Neural cell (in vitro differentiated cells): ENCODE measurements at regions not wholly inside any gene's neighbourhood (a gene's known extent, or its start where the extent isn't known, plus 50 kb on each side); places are given as distances from the start of the nearest gene placed in this dataset.

ENCODE experiments used
- H2AFZ ChIP-seq: fragments of 200-600, 300-800 bp; sonication (generic), shearing (Covaris generic); 2 replicates; pipeline ENCODE4 v1.6.0; 2014; ENCODE audit warnings: low read depth, mild to moderate bottlenecking, antibody characterized with exemption, low read length, moderate library complexity
- H3F3A ChIP-seq: fragments of 200-600 bp; shearing (Covaris generic); 2 replicates; pipeline ENCODE4 v1.6.1; 2016; ENCODE audit warnings: mild to moderate bottlenecking, moderate library complexity, mixed read lengths, antibody characterized with exemption, low read length; ENCODE audit not compliant: insufficient read depth, poor library complexity, severe bottlenecking
- H3K27ac ChIP-seq: fragments of 200-600, 300-800 bp; sonication (generic), shearing (Covaris generic); 2 replicates; pipeline ENCODE4 v1.5.1; 2014; ENCODE audit warnings: mild to moderate bottlenecking, low read length, moderate library complexity
- H3K27me3 ChIP-seq: fragments of 300-800, 200-600 bp; sonication (generic), shearing (Covaris generic); 2 replicates; pipeline ENCODE4 v1.6.0; 2014; ENCODE audit warnings: mild to moderate bottlenecking, low read depth, low read length, moderate library complexity; ENCODE audit not compliant: insufficient read depth
- H3K36me3 ChIP-seq: fragments of 300-800, 200-600 bp; sonication (generic), shearing (Covaris generic); 2 replicates; pipeline ENCODE4 v1.5.1; 2014; ENCODE audit warnings: mild to moderate bottlenecking, antibody characterized with exemption, low read length, moderate library complexity; ENCODE audit not compliant: insufficient read depth
- H3K4me2 ChIP-seq: fragments of 300-800, 200-600 bp; sonication (generic), shearing (Covaris generic); 2 replicates; pipeline ENCODE4 v1.6.0; 2014; ENCODE audit warnings: mild to moderate bottlenecking, low read length
- H3K4me3 ChIP-seq: fragments of 300-800, 200-600 bp; sonication (generic), shearing (Covaris generic); 2 replicates; pipeline ENCODE4 v1.5.1; 2014; ENCODE audit warnings: mild to moderate bottlenecking, low read length, moderate library complexity
- H3K79me2 ChIP-seq: fragments of 200-600 bp; shearing (Covaris generic); replicated peaks from 2 replicates; pipeline ENCODE4 v1.6.0; 2014; ENCODE audit warnings: mild to moderate bottlenecking, low read length, moderate library complexity; ENCODE audit not compliant: insufficient read depth
- H3K9ac ChIP-seq: fragments of 300-800, 200-600 bp; sonication (generic), shearing (Covaris generic); 2 replicates; pipeline ENCODE4 v1.6.1; 2016; ENCODE audit warnings: mild to moderate bottlenecking, low read length, mixed read lengths
- H3K9me2 ChIP-seq: fragments of 200-600 bp; shearing (Covaris generic); 2 replicates; pipeline ENCODE4 v1.6.1; 2016; ENCODE audit warnings: mild to moderate bottlenecking, low read length, mixed read lengths; ENCODE audit not compliant: insufficient read depth
- H3K9me3 ChIP-seq: fragments of 200-600, 300-800 bp; sonication (generic), shearing (Covaris generic); 2 replicates; pipeline ENCODE4 v1.6.1; 2016; ENCODE audit warnings: mild to moderate bottlenecking, mixed run types, low read length, moderate library complexity, mixed read lengths
- H4K20me1 ChIP-seq: fragments of 200-600 bp; shearing (Covaris generic); 2 replicates; pipeline ENCODE4 v1.6.1; 2016; ENCODE audit warnings: mild to moderate bottlenecking, mixed run types; ENCODE audit not compliant: insufficient read depth
- EP300 ChIP-seq: fragments of 450-650 bp; conservative IDR thresholded peaks from 2 replicates; pipeline ENCODE4 v1.6.1; 2014; ENCODE audit warnings: antibody characterized with exemption, mild to moderate bottlenecking, moderate library complexity; ENCODE audit not compliant: poor library complexity, severe bottlenecking
- EZH2 ChIP-seq: fragments of 200-600, 300-800 bp; shearing (Covaris generic), sonication (generic); IDR thresholded peaks from 2 replicates; pipeline ENCODE4 v1.6.1; 2014; ENCODE audit warnings: antibody characterized with exemption, low read length, borderline replicate concordance, mild to moderate bottlenecking; ENCODE audit not compliant: insufficient read depth, poor library complexity, severe bottlenecking
- MXI1 ChIP-seq: fragments of 450-650 bp; conservative IDR thresholded peaks from 2 replicates; pipeline ENCODE4 v1.6.1; 2014; ENCODE audit warnings: antibody characterized with exemption, mild to moderate bottlenecking; ENCODE audit not compliant: poor library complexity, severe bottlenecking
- POLR2AphosphoS5 ChIP-seq: IDR thresholded peaks from 2 replicates; pipeline ENCODE4 v1.6.1; 2012
- RAD21 ChIP-seq: fragments of 450-650 bp; conservative IDR thresholded peaks from 2 replicates; pipeline ENCODE4 v1.6.1; 2014; ENCODE audit warnings: antibody characterized with exemption, mild to moderate bottlenecking, moderate library complexity
- SMC3 ChIP-seq: fragments of 450-650 bp; conservative IDR thresholded peaks from 2 replicates; pipeline ENCODE4 v1.6.1; 2014; ENCODE audit warnings: antibody characterized with exemption, mild to moderate bottlenecking, moderate library complexity; ENCODE audit not compliant: poor library complexity
- TAF1 ChIP-seq: IDR thresholded peaks from 2 replicates; pipeline ENCODE4 v1.6.1; 2012; ENCODE audit warnings: low read depth
- TF ChIP-seq, protein P1 (sequence below): IDR thresholded peaks from 2 replicates; pipeline ENCODE4 v1.6.1; 2012; ENCODE audit warnings: borderline replicate concordance
- TF ChIP-seq, protein P2 (sequence below): fragments of 450-650 bp; IDR thresholded peaks from 2 replicates; pipeline ENCODE4 v1.5.1; 2014; ENCODE audit warnings: antibody characterized with exemption, mild to moderate bottlenecking, moderate library complexity; ENCODE audit not compliant: poor library complexity, severe bottlenecking

DNA sequence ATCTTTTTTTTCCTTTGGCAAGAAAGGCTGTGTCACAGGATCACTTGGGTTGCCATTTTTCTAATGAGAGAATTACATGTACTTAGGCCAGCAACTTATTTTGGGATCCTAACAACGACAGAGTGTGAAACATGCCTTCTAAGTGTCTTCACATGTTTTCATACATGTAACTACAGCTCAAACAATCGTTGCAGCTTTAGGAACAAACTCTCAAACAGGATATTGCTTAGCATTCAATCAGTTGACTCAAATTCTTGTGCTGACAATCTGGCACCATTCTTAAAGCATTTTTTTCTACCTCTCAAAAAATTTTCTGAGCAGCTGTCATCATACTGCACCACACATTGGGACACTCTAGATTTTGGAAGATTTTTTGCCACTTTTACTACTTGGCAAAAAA, 435.5 kb downstream of the HINT1 start:
- no peaks in the 10 kb centered on the region for H3K36me3 ChIP-seq
- H3K27ac ChIP-seq, result no peak overlapping the region
- H3K27me3 ChIP-seq, result no peaks in the 10 kb centered on the region
- no peak overlapping the region for H3K4me3 ChIP-seq
- H3F3A ChIP-seq, result no peaks in the 10 kb centered on the region
- H3K9me3 ChIP-seq, result no peaks in the 10 kb centered on the region
- TF ChIP-seq, protein P1, sequence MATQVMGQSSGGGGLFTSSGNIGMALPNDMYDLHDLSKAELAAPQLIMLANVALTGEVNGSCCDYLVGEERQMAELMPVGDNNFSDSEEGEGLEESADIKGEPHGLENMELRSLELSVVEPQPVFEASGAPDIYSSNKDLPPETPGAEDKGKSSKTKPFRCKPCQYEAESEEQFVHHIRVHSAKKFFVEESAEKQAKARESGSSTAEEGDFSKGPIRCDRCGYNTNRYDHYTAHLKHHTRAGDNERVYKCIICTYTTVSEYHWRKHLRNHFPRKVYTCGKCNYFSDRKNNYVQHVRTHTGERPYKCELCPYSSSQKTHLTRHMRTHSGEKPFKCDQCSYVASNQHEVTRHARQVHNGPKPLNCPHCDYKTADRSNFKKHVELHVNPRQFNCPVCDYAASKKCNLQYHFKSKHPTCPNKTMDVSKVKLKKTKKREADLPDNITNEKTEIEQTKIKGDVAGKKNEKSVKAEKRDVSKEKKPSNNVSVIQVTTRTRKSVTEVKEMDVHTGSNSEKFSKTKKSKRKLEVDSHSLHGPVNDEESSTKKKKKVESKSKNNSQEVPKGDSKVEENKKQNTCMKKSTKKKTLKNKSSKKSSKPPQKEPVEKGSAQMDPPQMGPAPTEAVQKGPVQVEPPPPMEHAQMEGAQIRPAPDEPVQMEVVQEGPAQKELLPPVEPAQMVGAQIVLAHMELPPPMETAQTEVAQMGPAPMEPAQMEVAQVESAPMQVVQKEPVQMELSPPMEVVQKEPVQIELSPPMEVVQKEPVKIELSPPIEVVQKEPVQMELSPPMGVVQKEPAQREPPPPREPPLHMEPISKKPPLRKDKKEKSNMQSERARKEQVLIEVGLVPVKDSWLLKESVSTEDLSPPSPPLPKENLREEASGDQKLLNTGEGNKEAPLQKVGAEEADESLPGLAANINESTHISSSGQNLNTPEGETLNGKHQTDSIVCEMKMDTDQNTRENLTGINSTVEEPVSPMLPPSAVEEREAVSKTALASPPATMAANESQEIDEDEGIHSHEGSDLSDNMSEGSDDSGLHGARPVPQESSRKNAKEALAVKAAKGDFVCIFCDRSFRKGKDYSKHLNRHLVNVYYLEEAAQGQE, result no peak
- TF ChIP-seq EZH2 (no peak), TAF1 (no peak), SMC3 (no peak), POLR2AphosphoS5 (no peak), MXI1 (no peak), RAD21 (no peak), EP300 (no peak)
- TF ChIP-seq, protein P2, sequence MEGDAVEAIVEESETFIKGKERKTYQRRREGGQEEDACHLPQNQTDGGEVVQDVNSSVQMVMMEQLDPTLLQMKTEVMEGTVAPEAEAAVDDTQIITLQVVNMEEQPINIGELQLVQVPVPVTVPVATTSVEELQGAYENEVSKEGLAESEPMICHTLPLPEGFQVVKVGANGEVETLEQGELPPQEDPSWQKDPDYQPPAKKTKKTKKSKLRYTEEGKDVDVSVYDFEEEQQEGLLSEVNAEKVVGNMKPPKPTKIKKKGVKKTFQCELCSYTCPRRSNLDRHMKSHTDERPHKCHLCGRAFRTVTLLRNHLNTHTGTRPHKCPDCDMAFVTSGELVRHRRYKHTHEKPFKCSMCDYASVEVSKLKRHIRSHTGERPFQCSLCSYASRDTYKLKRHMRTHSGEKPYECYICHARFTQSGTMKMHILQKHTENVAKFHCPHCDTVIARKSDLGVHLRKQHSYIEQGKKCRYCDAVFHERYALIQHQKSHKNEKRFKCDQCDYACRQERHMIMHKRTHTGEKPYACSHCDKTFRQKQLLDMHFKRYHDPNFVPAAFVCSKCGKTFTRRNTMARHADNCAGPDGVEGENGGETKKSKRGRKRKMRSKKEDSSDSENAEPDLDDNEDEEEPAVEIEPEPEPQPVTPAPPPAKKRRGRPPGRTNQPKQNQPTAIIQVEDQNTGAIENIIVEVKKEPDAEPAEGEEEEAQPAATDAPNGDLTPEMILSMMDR, result no peak
- H3K4me2 ChIP-seq, result no peak overlapping the region
- no peaks in the 10 kb centered on the region for H3K79me2 ChIP-seq
- H3K9me2 ChIP-seq, result no peaks in the 10 kb centered on the region
- H4K20me1 ChIP-seq, result no peaks in the 10 kb centered on the region
- H3K9ac ChIP-seq, result no peak overlapping the region
- no peak overlapping the region for H2AFZ ChIP-seq

DNA sequence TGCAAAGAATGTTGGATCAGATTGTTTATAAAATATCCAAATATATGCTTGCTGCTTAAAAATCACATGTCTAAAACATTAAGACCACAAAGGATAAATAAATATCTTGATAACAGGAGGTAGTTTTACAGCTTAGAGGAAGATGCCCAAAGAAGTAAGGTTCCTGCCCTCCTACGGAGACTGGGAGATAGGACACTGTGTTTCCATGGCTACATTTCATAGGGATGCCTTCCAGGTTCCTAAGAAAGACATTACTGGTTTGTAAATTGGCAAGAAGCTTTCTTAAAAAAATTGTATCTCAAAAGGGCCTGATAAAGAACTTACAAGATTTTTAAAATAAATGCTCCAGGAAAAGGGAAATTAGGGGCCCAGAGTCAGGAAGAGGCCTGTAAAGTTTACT, 437.2 kb downstream of the HINT1 start:
- Histone ChIP-seq H3K4me3 (no peak overlapping the region), H4K20me1 (no peaks in the 10 kb centered on the region), H3K27ac (no peak overlapping the region), H3K27me3 (no peaks in the 10 kb centered on the region), H3F3A (no peaks in the 10 kb centered on the region), H3K79me2 (no peaks in the 10 kb centered on the region), H3K9me2 (no peaks in the 10 kb centered on the region), H3K9ac (no peak overlapping the region), H3K4me2 (no peak overlapping the region), H3K9me3 (no peaks in the 10 kb centered on the region), H2AFZ (no peak overlapping the region), H3K36me3 (no peaks in the 10 kb centered on the region)
- TF ChIP-seq POLR2AphosphoS5 (no peak), EP300 (no peak), TAF1 (no peak), SMC3 (no peak), EZH2 (no peak), MXI1 (no peak), RAD21 (no peak)
- TF ChIP-seq, protein P2, result no peak
- TF ChIP-seq, protein P1, result no peak
